Amygdala (tissue), 56 donors: ENCODE measurements at regions not wholly inside any gene's neighbourhood (a gene's known extent, or its start where the extent isn't known, plus 50 kb on each side); places are given as distances from the start of the nearest gene placed in this dataset.
"Not testable (repeated sequence)": the region's sequence is repeated elsewhere in the genome, so short reads cannot be mapped to it uniquely, and the experiment has no call there.

Experiments used
- DNase-seq, 56 donors: peaks; one replicate each; lab custom pipeline; 2025; lab: John Stamatoyannopoulos, UW

- no peak for DNase-seq
These were observed 1152.6 kb downstream of the NSUN3 start for GRCh38 chr3:95215437-95215957.

- no peak for DNase-seq
These were observed 1154.8 kb downstream of the NSUN3 start for GRCh38 chr3:95217661-95218060.

GRCh38 chr3:95218484-95218883 lies 1155.6 kb downstream of the NSUN3 start:
- no peak for DNase-seq

GRCh38 chr3:95226437-95226836 lies 1163.6 kb downstream of the NSUN3 start:
- no peak for DNase-seq

DNA sequence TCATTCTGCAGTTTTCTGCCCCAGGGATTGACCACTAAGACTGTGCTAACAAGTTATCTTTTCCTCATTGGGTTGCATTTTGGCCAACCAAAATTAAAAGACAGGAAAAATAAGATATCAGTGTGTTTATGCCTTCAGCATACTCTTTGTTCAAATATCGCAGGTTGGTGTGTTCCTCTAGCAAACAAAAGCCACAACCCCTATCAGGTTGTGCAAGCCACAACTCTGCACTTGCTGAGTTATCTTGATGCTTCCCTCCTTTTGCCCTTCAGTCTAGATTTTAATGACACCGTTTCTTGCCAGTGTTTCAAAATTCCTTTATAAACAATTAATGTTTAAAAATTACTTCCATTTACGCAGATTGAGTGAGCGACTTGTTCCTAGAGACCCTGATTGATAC lies 1164.2 kb downstream of the NSUN3 start:
- DNase-seq = no peak

DNA sequence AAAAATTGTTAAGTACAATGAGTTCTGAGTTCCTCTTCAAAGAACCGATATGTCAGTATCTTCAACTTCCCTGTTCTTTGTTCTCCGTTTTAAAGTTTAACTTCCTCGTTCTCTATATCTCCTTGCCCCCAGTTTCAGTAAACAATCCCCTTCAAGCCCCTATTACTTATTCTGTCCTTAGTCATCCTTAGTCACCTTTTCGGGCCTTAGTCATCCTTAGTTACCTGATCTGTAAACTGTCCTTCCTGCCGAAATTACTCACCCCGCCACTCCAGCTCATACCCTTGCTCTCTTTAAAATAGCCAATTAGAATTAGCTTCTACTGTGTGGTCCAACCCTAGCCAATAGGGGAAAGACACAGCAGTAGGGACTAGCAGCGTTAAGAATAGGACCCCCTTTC lies 1165.6 kb downstream of the NSUN3 start:
- DNase-seq = no peak

- DNase-seq = peak in 3 of 56 donors; percentile 12 to 43 (median 23)
These were observed 1173.1 kb downstream of the NSUN3 start for GRCh38 chr3:95235916-95236315.

- no peak for DNase-seq
These were observed 1174.9 kb downstream of the NSUN3 start for GRCh38 chr3:95237783-95238182.

- no peak for DNase-seq
These were observed 1177.5 kb downstream of the NSUN3 start for GRCh38 chr3:95240395-95240794.

- DNase-seq = not testable (repeated sequence)
These were observed 1178.4 kb downstream of the NSUN3 start for GRCh38 chr3:95241256-95241655.

- no peak for DNase-seq
These were observed 1183.6 kb downstream of the NSUN3 start for GRCh38 chr3:95246413-95246812.

- DNase-seq = no peak
These were observed 1191.2 kb downstream of the NSUN3 start for GRCh38 chr3:95254061-95254460.

GRCh38 chr3:95254758-95255157 lies 1191.9 kb downstream of the NSUN3 start:
- DNase-seq = no peak

DNA sequence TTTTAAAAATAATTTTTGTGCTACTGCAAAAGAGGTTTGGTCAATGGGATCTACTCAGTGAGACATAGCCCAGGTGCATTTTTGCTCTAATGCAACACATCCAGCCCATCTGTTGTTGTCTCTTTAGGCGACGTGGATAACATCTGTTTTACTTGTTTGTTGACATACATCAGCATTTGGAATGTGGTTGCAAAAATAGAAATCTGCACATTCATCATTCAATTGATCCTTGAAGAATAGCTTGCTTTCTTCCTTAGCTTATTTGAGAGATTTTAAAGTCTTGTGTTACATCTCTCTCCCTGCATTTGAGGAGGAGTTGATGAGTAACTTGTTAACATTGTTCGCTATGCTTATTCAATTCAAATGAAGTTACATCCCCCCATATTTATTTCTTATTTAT lies 1202.3 kb downstream of the NSUN3 start:
- no peak for DNase-seq

- no peak for DNase-seq
These were observed 1208.5 kb downstream of the NSUN3 start for GRCh38 chr3:95271395-95271794.

DNA sequence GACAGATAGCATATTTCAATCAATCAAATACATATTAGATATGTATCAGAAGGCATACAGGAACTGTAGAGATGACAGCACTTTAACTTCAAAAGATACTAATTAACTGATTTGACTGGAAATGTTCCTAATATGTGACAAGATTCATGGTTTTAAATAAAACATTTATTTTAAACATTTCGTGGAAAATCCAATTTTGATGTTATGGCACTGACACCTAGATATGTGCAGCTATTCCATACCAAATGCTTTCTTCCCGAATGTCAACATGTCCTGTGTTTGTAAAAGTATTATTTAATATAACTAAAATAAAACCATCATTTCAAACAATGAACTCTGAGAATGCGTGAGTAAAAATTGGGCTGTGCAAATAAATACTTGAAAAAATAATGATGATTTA lies 1209.3 kb downstream of the NSUN3 start:
- no peak for DNase-seq

GRCh38 chr3:95272781-95273180 lies 1209.9 kb downstream of the NSUN3 start:
- peak in 3 of 56 donors; percentile 1 to 5 (median 5) for DNase-seq

- DNase-seq = no peak
These were observed 1214.8 kb downstream of the NSUN3 start for GRCh38 chr3:95277613-95278012.

DNA sequence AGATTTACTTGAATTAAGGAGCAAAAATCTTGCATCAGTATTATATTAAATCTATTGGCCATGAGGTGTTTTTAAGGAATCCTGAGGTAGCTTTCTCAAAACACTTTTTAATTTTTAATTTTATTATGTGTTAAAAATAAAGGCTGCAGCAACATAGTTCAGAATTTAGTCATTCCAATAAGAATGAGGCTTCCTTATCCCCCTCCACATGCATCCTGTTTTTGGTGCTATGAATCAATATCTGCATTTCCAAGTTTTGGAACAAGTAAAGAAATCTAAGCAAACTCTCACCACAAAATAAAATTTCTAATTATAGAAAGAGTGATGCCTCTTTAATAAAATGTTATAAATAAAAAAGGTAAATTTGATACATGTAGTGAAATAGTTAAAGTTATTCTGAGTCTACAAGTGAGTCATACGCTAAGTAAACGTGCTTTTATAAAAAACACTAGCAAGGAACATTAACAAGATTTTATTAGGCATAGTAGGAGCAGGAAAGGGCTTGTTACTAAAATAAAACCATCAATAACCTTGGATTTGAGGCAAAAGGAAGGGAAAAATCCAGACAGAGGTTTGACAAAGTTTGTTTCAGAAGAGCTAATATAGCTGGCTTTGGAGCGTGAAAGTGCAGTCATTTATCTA lies 1218.0 kb downstream of the NSUN3 start:
- no peak for DNase-seq

DNA sequence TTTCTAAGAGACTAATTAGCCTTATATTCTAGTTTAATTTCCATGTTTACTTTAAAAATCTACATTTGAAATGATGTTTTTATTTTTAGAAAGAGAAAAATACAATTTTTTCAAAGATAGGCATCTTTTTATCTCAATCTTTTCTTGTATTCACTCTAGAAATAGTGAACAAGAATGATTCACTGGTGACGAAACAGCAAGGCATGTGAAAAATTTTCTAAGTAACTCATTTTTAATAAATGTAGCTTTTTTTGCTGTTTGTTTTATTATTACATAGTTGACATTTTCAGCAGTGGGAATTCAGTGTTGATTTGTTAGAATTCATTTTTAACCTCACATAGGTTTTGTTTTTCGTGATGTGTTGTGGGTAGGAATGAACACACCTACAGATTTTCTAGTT lies 1226.4 kb downstream of the NSUN3 start:
- DNase-seq = no peak

GRCh38 chr3:95297581-95297980 lies 1234.7 kb downstream of the NSUN3 start:
- no peak for DNase-seq

GRCh38 chr3:95302044-95302443 lies 1239.2 kb downstream of the NSUN3 start:
- DNase-seq = no peak

GRCh38 chr3:95310560-95310959 lies 1247.7 kb downstream of the NSUN3 start:
- DNase-seq = no peak
